Panc1 (cell line): ENCODE measurements at regions not wholly inside any gene's neighbourhood (a gene's known extent, or its start where the extent isn't known, plus 50 kb on each side); places are given as distances from the start of the nearest gene placed in this dataset.

ENCODE experiments used
- ATAC-seq: fragments of 200-7000 bp; cut with Tn5 transposase; 2 replicates; pipeline ENCODE4 v1.9.1; 2020; ENCODE audit warnings: mild to moderate bottlenecking, moderate library complexity
- BruUV-seq: library from RNA; stranded (reverse); fragments of 400-500 nt; replicated peaks from 2 replicates; lab custom pipeline; 2021; lab: Mats Ljungman, UMichigan
- CTCF ChIA-PET: fragments of 300-600 bp; sonication (Branson Sonifier 250); formaldehyde crosslinking; loops from one replicate; lab custom pipeline; 2022; ENCODE audit warnings: antibody characterized with exemption; lab: Charles Lee
- POLR2A ChIA-PET: fragments of 300-600 bp; sonication (Branson Sonifier 250); formaldehyde crosslinking; loops from one replicate; lab custom pipeline; 2022; ENCODE audit warnings: antibody characterized with exemption; lab: Charles Lee
- DNase-seq: peaks from one replicate; pipeline ENCODE4 v3.0.0-alpha.2; 2010; ENCODE audit warnings: low read depth, low spot score
- H3K27ac ChIP-seq: 2 replicates; pipeline ENCODE4 v1.5.1; 2011; ENCODE audit warnings: mild to moderate bottlenecking, low read length, inconsistent platforms
- H3K27me3 ChIP-seq: fragments of 200-500 bp; sonication (Bioruptor generic); 2 replicates; pipeline ENCODE4 v1.6.0; 2014; ENCODE audit warnings: low read length, inconsistent platforms; ENCODE audit not compliant: control insufficient read depth, insufficient read depth
- H3K36me3 ChIP-seq: fragments of 200-500 bp; sonication (Bioruptor generic); 2 replicates; pipeline ENCODE4 v1.5.1; 2014; ENCODE audit warnings: inconsistent platforms, mild to moderate bottlenecking, low read length, moderate library complexity; ENCODE audit not compliant: control insufficient read depth, insufficient read depth
- H3K4me1 ChIP-seq: 2 replicates; pipeline ENCODE4 v1.5.1; 2011; ENCODE audit warnings: inconsistent platforms, mild to moderate bottlenecking, low read length, moderate library complexity; ENCODE audit not compliant: control insufficient read depth, insufficient read depth
- H3K4me3 ChIP-seq, 2 experiments: 2 replicates each; pipeline ENCODE4 v1.5.1; 2011 to 2012; ENCODE audit warnings: low read depth in 2 of 2, low read length in 2 of 2, mild to moderate bottlenecking in 2 of 2, inconsistent platforms in 1 of 2, moderate library complexity in 1 of 2
- H3K9me3 ChIP-seq: fragments of 200-500 bp; sonication (Bioruptor generic); 2 replicates; pipeline ENCODE4 v1.5.1; 2014; ENCODE audit warnings: low read depth, mild to moderate bottlenecking, inconsistent platforms, low read length, moderate library complexity; ENCODE audit not compliant: control insufficient read depth, insufficient read depth
- POLR2AphosphoS5 ChIP-seq: IDR thresholded peaks from 2 replicates; pipeline ENCODE4 v1.6.1; 2012; ENCODE audit warnings: mild to moderate bottlenecking, low read depth, low read length, moderate library complexity
- SIN3A ChIP-seq: IDR thresholded peaks from 2 replicates; pipeline ENCODE4 v1.6.1; 2012; ENCODE audit warnings: low read depth, mild to moderate bottlenecking, low read length, moderate library complexity, borderline replicate concordance; ENCODE audit not compliant: insufficient read depth
- TCF7L2 ChIP-seq: IDR thresholded peaks from 2 replicates; pipeline ENCODE4 v1.6.1; 2011; ENCODE audit warnings: mild to moderate bottlenecking, low read depth, low read length, inconsistent platforms
- in situ Hi-C: cut with HindIII; loops from 2 replicates; pipeline ENCODE4 v1.10.0; 2016; ENCODE audit warnings: low sequenced_read_pairs, low pct_unique_long_range_greater_than_20kb
- intact Hi-C: fragments of 100-400 bp; cut with micrococcal nuclease; formaldehyde crosslinking; loops from one replicate; pipeline ENCODE4 v1.10.0; 2022; ENCODE audit not compliant: unreplicated experiment
- TF ChIP-seq, protein P1 (sequence below), 2 experiments: IDR thresholded peaks; 2 replicates each; pipeline ENCODE4 v1.6.1; 2011 to 2012; ENCODE audit warnings: low read depth in 2 of 2, control low read depth in 1 of 2, low read length in 1 of 2, mild to moderate bottlenecking in 1 of 2, moderate library complexity in 1 of 2; ENCODE audit not compliant: insufficient read depth in 1 of 2
- TF ChIP-seq, protein P2 (sequence below): fragments of 450-650 bp; IDR thresholded peaks from 2 replicates; pipeline ENCODE4 v1.5.1; 2017; ENCODE audit warnings: mild to moderate bottlenecking

DNA sequence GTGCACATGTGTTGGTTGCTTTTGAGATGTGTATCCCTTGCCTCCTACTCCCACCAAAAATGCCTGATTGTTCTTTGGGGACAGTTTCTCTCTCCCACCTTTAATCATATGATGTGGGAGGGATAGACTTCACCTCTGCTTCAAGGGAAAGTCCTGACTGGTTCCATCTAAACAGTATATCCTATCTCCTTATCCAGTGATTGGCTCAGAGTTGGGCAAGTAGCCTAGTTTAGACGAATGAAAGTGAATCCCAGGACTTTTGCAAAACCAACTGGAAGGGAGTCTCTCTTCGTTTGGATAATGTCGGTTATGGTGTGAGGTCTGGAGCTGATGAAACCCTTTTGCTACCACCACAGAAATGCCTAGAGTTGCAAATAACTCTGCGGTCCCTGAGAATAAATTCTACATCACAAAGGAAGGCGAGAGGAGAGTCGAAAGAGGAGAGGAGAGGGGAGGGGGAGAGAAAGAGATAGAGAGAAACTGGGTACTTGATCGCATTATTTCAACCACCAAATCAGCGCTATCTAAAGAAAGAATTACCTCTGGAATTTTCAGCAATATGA lies 77.1 kb upstream of the SALL1 start:
- no peaks in the 10 kb centered on the region for H3K9me3 ChIP-seq
- DNase-seq (no peak), ATAC-seq (no peak)
- BruUV-seq = no TSS peak
- no peaks in the 10 kb centered on the region for H3K27me3 ChIP-seq
- H3K4me1 ChIP-seq = no peaks in the 10 kb centered on the region
- H3K36me3 ChIP-seq = no peaks in the 10 kb centered on the region
- intact Hi-C loops (no loop called here), in situ Hi-C loops (no loop called here)
- no peak for TF ChIP-seq TCF7L2
- TF ChIP-seq SIN3A = no peak
- TF ChIP-seq, protein P1, sequence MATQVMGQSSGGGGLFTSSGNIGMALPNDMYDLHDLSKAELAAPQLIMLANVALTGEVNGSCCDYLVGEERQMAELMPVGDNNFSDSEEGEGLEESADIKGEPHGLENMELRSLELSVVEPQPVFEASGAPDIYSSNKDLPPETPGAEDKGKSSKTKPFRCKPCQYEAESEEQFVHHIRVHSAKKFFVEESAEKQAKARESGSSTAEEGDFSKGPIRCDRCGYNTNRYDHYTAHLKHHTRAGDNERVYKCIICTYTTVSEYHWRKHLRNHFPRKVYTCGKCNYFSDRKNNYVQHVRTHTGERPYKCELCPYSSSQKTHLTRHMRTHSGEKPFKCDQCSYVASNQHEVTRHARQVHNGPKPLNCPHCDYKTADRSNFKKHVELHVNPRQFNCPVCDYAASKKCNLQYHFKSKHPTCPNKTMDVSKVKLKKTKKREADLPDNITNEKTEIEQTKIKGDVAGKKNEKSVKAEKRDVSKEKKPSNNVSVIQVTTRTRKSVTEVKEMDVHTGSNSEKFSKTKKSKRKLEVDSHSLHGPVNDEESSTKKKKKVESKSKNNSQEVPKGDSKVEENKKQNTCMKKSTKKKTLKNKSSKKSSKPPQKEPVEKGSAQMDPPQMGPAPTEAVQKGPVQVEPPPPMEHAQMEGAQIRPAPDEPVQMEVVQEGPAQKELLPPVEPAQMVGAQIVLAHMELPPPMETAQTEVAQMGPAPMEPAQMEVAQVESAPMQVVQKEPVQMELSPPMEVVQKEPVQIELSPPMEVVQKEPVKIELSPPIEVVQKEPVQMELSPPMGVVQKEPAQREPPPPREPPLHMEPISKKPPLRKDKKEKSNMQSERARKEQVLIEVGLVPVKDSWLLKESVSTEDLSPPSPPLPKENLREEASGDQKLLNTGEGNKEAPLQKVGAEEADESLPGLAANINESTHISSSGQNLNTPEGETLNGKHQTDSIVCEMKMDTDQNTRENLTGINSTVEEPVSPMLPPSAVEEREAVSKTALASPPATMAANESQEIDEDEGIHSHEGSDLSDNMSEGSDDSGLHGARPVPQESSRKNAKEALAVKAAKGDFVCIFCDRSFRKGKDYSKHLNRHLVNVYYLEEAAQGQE (IDR thresholded peaks at IDR 0.05; ENCODE audit: insufficient read depth in 1 of 2, low read depth in 2 of 2, low read length in 1 of 2) = no peak
- TF ChIP-seq POLR2AphosphoS5 = no peak
- TF ChIP-seq, protein P2, sequence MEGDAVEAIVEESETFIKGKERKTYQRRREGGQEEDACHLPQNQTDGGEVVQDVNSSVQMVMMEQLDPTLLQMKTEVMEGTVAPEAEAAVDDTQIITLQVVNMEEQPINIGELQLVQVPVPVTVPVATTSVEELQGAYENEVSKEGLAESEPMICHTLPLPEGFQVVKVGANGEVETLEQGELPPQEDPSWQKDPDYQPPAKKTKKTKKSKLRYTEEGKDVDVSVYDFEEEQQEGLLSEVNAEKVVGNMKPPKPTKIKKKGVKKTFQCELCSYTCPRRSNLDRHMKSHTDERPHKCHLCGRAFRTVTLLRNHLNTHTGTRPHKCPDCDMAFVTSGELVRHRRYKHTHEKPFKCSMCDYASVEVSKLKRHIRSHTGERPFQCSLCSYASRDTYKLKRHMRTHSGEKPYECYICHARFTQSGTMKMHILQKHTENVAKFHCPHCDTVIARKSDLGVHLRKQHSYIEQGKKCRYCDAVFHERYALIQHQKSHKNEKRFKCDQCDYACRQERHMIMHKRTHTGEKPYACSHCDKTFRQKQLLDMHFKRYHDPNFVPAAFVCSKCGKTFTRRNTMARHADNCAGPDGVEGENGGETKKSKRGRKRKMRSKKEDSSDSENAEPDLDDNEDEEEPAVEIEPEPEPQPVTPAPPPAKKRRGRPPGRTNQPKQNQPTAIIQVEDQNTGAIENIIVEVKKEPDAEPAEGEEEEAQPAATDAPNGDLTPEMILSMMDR = no peak
- ChIA-PET POLR2A (no interaction called here), CTCF (no interaction called here)
- H3K4me3 ChIP-seq = no peak overlapping the region
- H3K27ac ChIP-seq = no peak overlapping the region

DNA sequence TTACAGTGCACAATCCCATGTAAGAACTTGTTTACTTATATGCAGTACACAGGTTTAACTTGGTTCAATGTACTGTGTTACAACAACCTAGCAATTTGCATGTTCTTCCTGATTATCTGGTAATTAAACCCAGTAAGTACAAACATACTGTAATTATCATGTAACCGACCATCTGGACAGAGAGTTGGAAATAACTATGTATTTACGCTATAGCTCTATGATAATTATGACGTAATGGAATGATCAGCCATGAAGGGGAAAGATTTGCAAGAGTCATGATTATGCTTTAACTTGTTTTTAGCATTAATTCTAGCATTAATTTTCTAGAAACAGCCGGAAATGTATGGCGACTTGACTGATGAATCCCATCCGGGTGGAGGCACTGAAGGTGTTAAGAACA lies 74.8 kb upstream of the SALL1 start:
- in situ Hi-C loops = no loop called here
- Histone ChIP-seq H3K4me1 (no peaks in the 10 kb centered on the region), H3K36me3 (no peaks in the 10 kb centered on the region), H3K9me3 (no peaks in the 10 kb centered on the region), H3K4me3 (no peak overlapping the region), H3K27me3 (no peaks in the 10 kb centered on the region), H3K27ac (no peak overlapping the region)
- BruUV-seq = no TSS peak
- POLR2A ChIA-PET = no interaction called here
- intact Hi-C loops = no loop called here
- ATAC-seq (no peak), DNase-seq (no peak)
- TF ChIP-seq, protein P1 (IDR thresholded peaks at IDR 0.05; ENCODE audit: insufficient read depth in 1 of 2, low read depth in 2 of 2, low read length in 1 of 2) = no peak
- TF ChIP-seq, protein P2 = no peak
- no peak for TF ChIP-seq POLR2AphosphoS5
- no peak for TF ChIP-seq SIN3A
- no peak for TF ChIP-seq TCF7L2
- CTCF ChIA-PET = no interaction called here
